ENCODE measurements at regions not wholly inside any gene's neighbourhood (a gene's known extent, or its start where the extent isn't known, plus 50 kb on each side); places are given as distances from the start of the nearest gene placed in this dataset.
"Not testable (repeated sequence)": the region's sequence is repeated elsewhere in the genome, so short reads cannot be mapped to it uniquely, and the experiment has no call there.

- DNase-seq (no peak), ATAC-seq (no peak)
- intact Hi-C loops (cut with micrococcal nuclease): no loop called here
Observed at GRCh38 chr2:239726631-239727181, 298.4 kb downstream of the NDUFA10 start.

DNA sequence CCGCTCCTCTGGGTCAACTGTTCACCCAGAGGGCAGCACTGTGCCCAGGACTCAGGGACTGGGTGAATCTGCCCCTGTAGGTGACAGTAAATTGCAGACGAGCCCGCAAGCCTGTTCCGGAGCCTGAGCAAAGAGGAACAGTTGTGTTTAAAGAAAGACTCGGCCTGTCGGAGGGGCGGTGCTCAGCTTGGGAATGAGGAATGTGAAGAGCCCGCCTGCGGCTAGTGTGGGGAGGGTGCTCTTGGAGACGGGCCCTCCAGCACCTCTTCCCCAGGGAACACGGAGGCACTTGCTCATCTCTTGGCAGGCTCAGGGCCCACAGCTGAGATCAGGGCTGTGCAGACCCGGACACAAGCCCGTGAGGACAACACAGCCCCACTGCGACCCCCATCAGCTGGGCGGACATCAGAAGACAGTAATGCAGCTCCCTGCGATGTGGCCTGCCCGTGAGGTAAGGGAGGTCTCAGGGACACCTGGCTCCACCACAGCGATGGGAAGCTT lies 299.0 kb downstream of the NDUFA10 start:
- intact Hi-C loops (cut with micrococcal nuclease): no loop called here
- ATAC-seq: no peak
- no peak for DNase-seq

DNA sequence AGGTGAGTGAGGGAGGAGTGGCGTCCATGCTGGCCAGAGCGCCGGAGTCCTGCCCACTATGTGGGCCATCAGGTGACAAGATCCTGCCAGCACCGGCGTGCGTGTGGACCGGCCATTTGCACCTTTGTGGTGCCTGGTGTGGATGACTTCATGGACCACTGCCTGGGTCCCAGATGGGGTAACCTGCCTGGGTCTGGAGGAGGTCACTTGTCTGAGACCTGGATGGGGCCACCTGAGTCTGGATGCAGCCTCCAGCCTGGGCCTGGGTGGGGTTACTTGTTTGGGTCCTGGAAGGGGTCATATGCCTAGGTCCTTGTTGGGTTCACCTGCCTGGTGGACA lies 299.6 kb downstream of the NDUFA10 start:
- DNase-seq (no peak), ATAC-seq (no peak)
- intact Hi-C loops (cut with micrococcal nuclease): no loop called here

GRCh38 chr2:239724851-239725550 lies 300.1 kb downstream of the NDUFA10 start:
- DNase-seq (no peak), ATAC-seq (no peak)
- intact Hi-C loops (cut with micrococcal nuclease): no loop called here

- ATAC-seq (no peak), DNase-seq (no peak)
- intact Hi-C loops (cut with micrococcal nuclease): no loop called here
Observed at GRCh38 chr2:239724194-239724849, 300.8 kb downstream of the NDUFA10 start.

DNA sequence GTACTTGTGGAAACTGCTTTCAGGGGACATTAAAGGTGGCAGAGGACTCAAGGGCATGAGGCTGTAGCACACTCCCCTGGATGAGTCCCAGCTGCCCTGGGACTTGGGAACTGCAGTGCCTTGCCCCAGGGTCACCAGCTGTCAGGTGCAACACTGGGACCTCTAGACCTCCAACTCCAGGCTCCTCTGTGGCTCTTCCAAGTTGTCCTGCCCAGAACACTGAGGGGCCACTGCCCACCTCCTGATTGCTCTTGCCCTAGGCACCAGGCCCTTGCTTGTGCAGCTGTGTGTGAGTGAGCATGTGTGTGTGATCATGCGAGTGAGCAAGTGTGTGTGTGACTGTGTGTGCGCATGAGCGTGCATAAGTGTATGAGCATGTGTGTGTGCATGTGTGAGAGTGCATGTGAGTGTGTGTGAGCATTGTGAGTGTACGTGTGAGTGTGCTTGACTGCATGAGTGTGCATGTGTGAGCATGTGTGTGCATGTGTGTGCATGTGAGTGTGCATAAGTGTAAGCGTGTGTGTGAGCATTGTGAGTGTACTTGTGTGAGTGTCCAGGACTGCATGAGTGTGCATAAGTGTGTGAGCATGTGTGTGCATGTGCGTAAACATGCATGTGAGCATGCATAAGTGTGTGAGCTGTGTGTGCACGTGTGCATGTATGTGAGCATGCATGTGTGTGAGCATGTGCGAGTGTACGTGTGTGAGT lies 301.5 kb downstream of the NDUFA10 start:
- ATAC-seq (no peak), DNase-seq (no peak)
- intact Hi-C loops (cut with micrococcal nuclease): no loop called here

- intact Hi-C loops (cut with micrococcal nuclease): no loop called here
- ATAC-seq (no peak), DNase-seq (no peak)
Observed at GRCh38 chr2:239722760-239723470, 302.2 kb downstream of the NDUFA10 start.

DNA sequence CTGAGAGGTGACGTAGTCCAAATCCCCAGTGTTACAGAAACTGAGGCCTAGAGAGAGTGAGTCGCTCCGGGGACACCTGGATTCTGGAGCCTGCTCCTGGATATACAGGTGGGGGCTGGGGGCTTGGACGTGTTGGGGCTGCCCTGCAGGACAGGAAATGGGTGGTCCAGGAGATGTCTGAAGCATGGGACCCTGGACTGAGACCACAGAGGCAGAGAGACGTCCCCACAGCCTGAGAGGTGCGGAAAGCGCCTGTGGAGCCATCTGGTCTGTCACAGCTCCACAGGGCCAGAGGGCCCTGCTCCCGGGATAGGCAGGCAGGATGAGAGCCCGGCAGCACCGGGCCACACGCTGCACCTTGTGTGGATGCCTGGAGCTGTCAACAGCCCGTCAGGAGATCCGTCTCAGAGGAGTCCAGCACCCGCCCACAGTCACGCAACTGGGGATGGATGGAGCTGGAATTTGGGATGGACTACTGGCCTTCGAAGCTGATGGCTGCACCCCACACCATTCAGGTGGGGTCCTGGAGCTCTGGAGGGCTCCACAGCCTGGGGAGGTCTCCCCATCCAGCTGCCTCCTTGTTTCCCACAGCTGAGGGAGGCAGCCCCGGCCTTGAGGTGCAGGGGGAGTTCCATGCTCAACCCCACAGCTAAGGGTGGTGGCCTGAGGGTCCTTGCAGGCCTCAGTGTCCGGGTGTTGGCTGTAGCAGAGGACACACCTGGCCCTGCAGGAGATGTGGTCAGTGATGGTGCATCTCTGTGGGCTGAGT lies 303.0 kb downstream of the NDUFA10 start:
- ATAC-seq (no peak), DNase-seq (no peak)
- intact Hi-C loops (cut with micrococcal nuclease): no loop called here

DNA sequence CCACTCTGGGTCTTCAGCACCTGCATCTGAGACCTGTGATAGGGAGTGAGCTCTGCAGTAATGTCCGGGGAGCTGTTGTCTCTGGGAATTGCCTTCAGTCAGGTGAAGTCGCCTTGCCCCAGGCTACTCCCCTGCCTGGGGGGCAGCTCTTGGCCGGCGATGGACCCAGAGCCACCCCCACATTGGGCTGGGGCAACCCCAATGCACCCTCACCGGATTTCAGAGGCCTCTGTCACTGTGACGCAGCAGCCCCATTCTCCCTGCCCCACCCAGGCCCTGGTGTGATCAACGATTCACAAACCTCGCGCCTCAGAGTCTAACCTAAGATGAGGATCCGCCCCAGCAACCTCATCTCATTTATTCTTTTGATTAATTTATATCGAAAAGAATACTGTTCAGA lies 303.6 kb downstream of the NDUFA10 start:
- ATAC-seq (no peak), DNase-seq (no peak)
- intact Hi-C loops (cut with micrococcal nuclease): no loop called here

- ATAC-seq: no peak
- no peak for DNase-seq
- intact Hi-C loops (cut with micrococcal nuclease): no loop called here
Observed at GRCh38 chr2:239720361-239721360, 304.5 kb downstream of the NDUFA10 start.

- no peak for ATAC-seq
- DNase-seq: no peak
- intact Hi-C loops (cut with micrococcal nuclease): no loop called here
Observed at GRCh38 chr2:239719791-239720360, 305.3 kb downstream of the NDUFA10 start.

DNA sequence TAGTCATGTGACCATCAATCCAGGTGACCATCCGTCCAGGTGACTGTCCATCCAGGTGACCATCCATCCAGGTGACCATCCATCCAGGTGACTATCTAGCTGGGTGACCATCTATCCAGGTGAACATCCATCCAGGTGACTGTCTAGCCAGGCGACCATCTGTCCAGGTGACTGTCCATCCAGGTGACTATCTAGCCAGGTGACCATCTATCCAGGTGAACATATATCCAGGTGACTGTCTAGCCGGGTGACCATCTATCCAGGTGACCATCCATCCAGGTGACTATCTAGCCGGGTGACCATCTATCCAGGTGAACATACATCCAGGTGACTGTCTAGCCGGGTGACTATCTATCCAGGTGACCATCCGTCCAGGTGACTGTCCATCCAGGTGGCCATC lies 306.2 kb downstream of the NDUFA10 start:
- intact Hi-C loops (cut with micrococcal nuclease); DNase-seq; ATAC-seq: not testable (repeated sequence)

DNA sequence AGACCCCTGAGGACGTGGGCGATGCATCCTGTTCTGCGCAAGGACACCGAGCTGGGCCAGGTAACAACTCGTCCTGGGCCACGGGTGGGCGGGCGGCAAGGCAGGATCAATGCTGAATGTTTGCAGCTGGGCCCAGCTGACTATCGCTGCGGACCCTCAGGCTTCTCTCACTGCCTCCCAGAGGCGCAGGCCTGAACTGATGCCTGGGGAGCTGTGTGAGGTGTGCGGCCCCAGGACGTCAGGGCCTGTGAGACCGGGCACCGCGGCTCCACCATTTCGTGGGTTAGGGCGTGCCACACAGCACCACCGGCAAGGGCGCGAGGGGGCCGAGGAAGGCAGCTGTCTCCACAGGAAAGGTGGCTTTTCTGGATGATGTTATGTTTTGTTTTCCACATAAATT lies 307.4 kb downstream of the NDUFA10 start:
- no peak for ATAC-seq
- DNase-seq: no peak

DNA sequence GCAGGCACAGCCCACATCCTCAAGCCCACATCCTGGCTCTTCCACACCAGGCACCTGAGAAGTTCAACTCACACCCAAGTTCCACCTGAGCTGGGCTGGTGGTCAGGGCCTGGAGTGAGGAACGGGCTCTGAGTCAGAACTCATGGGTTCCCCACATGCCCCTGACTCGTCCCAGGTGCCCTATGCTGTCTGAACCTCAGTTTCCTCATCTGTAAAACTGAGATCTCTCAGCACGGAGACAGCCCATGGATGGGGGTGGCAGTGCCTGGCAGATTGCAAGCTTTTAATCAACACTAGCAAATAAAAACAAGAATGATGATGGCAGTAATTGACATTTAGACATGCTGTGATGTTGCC lies 307.8 kb downstream of the NDUFA10 start:
- intact Hi-C loops (cut with micrococcal nuclease): no loop called here
- ATAC-seq (no peak), DNase-seq (no peak)

More for the DNA sequence above, 307.4 kb downstream of the NDUFA10 start:
- intact Hi-C loops (cut with micrococcal nuclease): no loop called here

GRCh38 chr2:239716536-239717318 lies 308.4 kb downstream of the NDUFA10 start:
- DNase-seq (peak; percentile 59), ATAC-seq (peak; percentile 43)
- intact Hi-C loops (cut with micrococcal nuclease): no loop called here

- intact Hi-C loops (cut with micrococcal nuclease): no loop called here
- DNase-seq: no peak
- no peak for ATAC-seq
Observed at GRCh38 chr2:239716009-239716408, 309.1 kb downstream of the NDUFA10 start.

- intact Hi-C loops (cut with micrococcal nuclease): no loop called here
- no peak for ATAC-seq
- no peak for DNase-seq
Observed at GRCh38 chr2:239715606-239716005, 309.5 kb downstream of the NDUFA10 start.

All from left ventricle myocardium superior (tissue), 1 donor.